DMS79 treated with DMSO at 0.1 percent for 48 hours (cell line): ENCODE measurements at regions not wholly inside any gene's neighbourhood (a gene's known extent, or its start where the extent isn't known, plus 50 kb on each side); places are given as distances from the start of the nearest gene placed in this dataset.
"Not testable (repeated sequence)": the region's sequence is repeated elsewhere in the genome, so short reads cannot be mapped to it uniquely, and the experiment has no call there.

Experiments
- DNase-seq: peaks from one replicate; lab custom pipeline; 2025; lab: John Stamatoyannopoulos, UW

- DNase-seq: no peak
Observed at GRCh38 chr1:29943034-29943433, 706.7 kb downstream of the PTPRU start.

GRCh38 chr1:29939079-29939478 lies 702.8 kb downstream of the PTPRU start:
- DNase-seq: no peak

- no peak for DNase-seq
Observed at GRCh38 chr1:29937356-29937755, 701.0 kb downstream of the PTPRU start.

- no peak for DNase-seq
Observed at GRCh38 chr1:29936031-29936544, 699.8 kb downstream of the PTPRU start.

GRCh38 chr1:29934255-29934772 lies 698.0 kb downstream of the PTPRU start:
- no peak for DNase-seq

- DNase-seq: peak; percentile 77
Observed at GRCh38 chr1:29933067-29933466, 696.7 kb downstream of the PTPRU start.

- DNase-seq: no peak
Observed at GRCh38 chr1:29932626-29933025, 696.3 kb downstream of the PTPRU start.

- no peak for DNase-seq
Observed at GRCh38 chr1:29931477-29932175, 695.3 kb downstream of the PTPRU start.

GRCh38 chr1:29925058-29925457 lies 688.7 kb downstream of the PTPRU start:
- no peak for DNase-seq

GRCh38 chr1:29924017-29924431 lies 687.7 kb downstream of the PTPRU start:
- peak; percentile 61 for DNase-seq

- DNase-seq: no peak
Observed at GRCh38 chr1:29921741-29922140, 685.4 kb downstream of the PTPRU start.

- DNase-seq: no peak
Observed at GRCh38 chr1:29920784-29921183, 684.5 kb downstream of the PTPRU start.

- DNase-seq: no peak
Observed at GRCh38 chr1:29920316-29920715, 684.0 kb downstream of the PTPRU start.

GRCh38 chr1:29919041-29919440 lies 682.7 kb downstream of the PTPRU start:
- DNase-seq: not testable (repeated sequence)

- no peak for DNase-seq
Observed at GRCh38 chr1:29916656-29917369, 680.5 kb downstream of the PTPRU start.

- DNase-seq: no peak
Observed at GRCh38 chr1:29914936-29915335, 678.6 kb downstream of the PTPRU start.

- no peak for DNase-seq
Observed at GRCh38 chr1:29912425-29912824, 676.1 kb downstream of the PTPRU start.

GRCh38 chr1:29909962-29910361 lies 673.6 kb downstream of the PTPRU start:
- DNase-seq: no peak

GRCh38 chr1:29907596-29907995 lies 671.3 kb downstream of the PTPRU start:
- no peak for DNase-seq

GRCh38 chr1:29906927-29907326 lies 670.6 kb downstream of the PTPRU start:
- no peak for DNase-seq

- DNase-seq: no peak
Observed at GRCh38 chr1:29903548-29904166, 667.3 kb downstream of the PTPRU start.

- DNase-seq: peak; percentile 70
Observed at GRCh38 chr1:29901624-29902325, 665.5 kb downstream of the PTPRU start.
